ENCODE measurements at regions not wholly inside any gene's neighbourhood (a gene's known extent, or its start where the extent isn't known, plus 50 kb on each side); places are given as distances from the start of the nearest gene placed in this dataset.

- TF ChIP-seq CTCF (IDR thresholded peaks at IDR 0.05) (no peak), POLR2A (IDR thresholded peaks at IDR 0.05) (no peak)
Measured at GRCh38 chr6:125363039-125363823, 61.5 kb upstream of the HDDC2 start.
